GM18498 (cell line): ENCODE measurements at regions not wholly inside any gene's neighbourhood (a gene's known extent, or its start where the extent isn't known, plus 50 kb on each side); places are given as distances from the start of the nearest gene placed in this dataset.

Experiments
- ATAC-seq: cut with Tn5 transposase; IDR thresholded peaks from one replicate; pipeline ENCODE4 v1.9.1; 2021; ENCODE audit warnings: mild to moderate bottlenecking, moderate library complexity; ENCODE audit not compliant: unreplicated experiment

DNA sequence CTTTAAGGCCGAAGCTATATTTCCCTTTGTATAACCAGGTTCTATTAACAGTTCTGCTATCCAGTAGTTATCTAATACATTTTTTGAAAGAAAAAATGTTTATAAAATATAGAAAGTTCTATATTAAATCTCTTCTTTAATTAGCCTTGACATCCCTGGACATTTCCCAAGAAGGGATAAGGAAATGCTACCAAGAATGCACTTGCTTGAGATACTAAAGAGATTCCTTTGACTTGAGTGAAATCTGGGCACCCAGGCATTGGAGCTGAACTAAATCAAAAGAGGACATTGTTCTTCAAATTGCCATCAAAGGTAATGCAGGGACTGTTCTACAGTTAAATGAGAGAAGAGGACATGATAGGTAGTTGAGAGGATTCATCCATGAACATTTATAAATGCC, 535.9 kb upstream of the FAT3 start:
- ATAC-seq: no peak

DNA sequence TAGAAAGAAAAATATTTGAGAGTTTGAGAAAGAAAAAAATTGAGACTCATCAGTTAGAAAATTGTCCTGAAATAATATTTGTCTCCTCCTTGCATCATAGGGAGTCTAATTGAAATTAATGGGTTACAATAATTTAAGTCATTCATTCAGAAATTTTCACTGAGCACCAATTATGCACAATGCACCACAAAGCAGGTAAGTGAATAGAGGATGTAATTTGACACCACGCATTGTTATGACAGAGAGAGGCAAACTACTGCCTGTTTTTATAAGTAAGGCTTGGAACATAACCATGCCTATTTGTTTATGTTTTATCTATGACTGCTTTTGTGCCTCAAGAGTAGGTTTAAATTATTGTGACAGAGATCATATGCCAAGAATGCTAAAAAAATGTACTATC, 537.9 kb upstream of the FAT3 start:
- no peak for ATAC-seq

DNA sequence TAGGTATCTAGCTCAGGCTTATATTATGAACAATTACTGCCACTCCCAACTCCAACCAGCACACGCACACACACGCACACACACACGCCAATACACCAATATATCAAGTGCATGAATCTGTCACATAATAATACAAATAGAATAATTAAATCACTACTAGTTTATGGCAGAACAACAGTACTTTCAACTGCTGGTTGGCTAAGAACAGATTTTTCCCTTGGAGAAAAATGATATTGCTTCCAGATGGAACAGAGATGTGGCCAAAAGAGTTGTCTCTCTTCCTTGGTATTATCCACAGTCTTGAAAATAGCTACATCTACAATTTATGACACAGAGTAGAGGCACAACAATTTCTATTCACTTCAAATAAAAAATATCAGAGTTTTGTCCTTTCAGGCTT, 538.3 kb upstream of the FAT3 start:
- ATAC-seq: no peak

DNA sequence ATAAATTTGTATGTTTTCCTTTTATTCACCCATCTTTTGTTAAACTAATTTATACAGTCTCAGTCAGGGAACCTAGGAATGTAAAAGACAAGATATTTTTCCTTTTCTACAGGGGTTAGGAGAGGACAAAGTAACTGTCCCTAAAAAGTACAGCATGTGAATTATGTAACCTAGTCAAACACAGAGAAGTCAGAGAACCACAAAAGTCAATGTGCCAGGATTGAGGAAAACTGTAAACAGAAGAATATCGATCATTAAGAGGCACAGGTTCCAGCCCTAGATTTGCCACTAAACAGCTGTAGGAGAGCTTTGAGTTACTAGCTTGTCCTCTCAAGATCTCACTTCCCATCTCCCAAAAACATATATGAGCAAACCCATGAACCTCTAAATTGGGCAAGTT, 550.9 kb upstream of the FAT3 start:
- ATAC-seq: no peak

DNA sequence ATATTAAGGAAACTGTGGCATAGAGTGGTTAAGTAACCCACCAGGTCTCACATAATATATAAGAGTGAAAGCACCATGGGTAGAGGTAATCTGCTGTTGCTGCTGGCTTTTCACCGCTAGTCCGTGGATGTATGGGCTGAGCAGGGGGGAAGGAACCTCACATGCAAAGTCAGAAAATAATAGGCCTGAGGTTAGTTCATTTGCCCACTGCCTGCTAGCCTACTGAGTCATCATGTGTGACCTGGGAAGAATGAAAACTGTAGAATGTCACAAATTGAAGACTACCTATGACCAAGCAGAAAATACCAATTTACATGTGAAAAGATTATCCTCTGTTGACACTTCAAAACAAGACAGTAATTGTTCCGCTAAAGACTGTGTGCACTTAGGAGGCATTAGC, 560.1 kb upstream of the FAT3 start:
- ATAC-seq: no peak

DNA sequence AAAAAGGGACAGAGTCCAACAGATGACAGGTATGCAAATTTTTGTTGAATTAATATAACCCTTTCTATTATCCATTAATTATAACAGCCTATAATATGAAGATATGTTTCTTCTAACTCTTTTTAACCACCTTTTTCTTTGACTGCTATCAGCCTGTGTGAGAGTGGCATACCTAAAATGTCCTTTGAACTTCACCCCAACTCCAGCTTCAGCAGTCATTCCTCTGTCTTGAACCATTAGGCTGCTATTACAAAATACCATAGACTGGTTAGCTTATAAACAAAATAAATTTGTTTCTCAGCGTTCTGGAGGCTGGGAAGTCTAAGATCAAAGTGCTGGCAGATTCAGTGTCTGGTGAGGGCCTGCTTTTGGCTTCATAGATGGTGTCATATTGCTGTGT, 564.6 kb upstream of the FAT3 start:
- no peak for ATAC-seq

DNA sequence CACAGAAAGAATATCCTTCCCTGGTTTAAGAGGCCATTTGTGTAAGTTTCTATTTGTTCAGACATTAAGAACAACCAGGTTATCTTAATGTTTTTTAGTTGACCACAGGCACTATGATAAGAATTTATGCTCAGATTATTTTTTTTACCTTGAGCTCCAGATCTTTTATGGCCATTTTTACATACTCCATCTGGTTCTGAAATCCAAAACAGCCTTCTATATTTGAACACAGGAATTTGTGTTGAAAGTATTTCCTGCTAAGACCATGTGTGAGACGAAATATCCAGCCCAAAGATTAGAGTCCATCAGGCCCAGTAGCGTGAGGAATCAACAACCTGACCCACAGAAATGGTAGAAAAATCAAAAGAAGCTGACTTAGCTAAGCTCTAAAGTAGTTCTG, 569.9 kb upstream of the FAT3 start:
- no peak for ATAC-seq

DNA sequence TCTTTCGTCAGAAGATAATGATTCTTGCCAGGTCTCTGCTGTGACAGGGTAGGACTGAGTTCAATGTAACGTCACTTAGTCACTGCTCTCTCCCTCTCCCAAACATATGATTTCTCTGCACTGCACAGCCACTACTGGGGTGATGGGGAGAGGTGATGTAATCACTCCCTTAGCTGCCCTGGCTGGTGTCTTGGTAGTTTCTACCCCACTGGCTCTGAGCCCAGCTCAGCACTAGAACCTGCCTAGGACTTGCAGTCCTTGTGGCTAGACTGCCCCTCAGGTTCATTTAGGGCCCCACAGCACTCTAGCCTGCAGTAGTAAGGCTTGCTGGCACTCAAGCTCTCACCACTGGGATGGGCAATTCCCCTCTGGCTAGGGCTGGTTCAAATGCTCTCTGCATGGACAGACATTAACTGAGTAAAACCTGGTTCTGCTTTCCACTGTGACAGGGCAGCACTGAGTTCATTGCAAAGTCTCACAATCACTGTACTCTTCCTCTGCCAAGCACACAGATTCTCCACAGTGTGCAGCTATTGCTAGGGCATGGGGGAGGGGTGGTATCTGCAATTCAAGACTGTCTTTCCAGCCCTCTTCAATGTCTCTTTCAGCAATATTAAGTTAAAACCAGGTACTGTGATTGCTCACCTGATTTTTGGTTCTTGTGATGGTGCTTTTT, 571.4 kb upstream of the FAT3 start:
- no peak for ATAC-seq

DNA sequence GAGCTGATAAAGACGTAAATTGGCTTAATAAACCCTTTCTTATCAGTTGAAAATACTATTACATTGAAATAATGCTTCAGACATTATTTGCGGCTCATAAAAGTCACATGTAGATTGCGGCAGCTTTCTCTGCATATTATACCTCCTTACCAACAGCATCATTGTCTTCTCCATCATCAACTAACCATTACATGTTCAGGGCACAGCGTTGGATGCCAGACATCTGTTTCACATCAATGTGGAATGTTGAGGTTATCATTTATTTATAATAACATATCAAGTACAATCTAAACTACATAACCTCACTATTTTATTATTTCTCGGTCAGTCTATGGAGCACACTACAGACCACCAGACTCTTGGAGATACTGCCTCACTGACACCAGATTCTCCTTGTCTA, 573.8 kb upstream of the FAT3 start:
- ATAC-seq: no peak

DNA sequence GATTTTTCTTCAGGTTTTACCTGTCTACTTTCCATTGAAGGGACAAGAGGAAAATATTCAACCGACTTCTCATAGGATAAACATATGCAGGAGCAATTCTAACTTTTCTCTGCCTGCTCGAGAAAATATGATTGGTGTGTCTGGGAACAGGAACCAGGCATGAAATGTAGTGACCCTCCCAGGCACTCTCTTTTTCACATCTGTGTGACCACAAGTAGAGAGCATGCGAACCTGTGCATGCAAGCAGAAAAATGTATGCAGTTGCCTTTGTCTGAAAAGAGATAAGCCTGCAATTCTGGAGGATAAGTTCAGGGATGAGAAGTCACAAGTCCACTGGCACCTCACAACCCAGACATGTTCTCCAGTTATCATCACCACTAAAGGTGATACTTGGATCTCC, 583.5 kb upstream of the FAT3 start:
- no peak for ATAC-seq

DNA sequence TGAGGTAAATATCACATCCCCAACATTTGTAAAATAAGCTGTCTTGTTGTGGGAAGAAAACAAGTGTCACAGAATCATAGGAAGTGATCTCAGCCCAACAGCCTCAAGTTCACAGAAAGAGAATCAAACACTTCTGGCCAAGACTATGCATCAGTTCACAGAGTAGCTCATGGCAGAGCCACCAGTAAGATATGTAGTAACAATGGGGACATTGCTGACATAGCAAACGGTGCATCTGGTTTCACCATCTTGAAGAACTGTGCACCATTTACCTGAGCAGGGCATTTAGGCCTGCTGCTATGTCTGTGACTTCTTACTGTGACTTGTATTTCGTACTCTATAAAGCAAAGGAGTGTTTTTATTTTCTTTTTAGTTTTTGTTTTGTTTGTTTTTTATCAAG, 585.3 kb upstream of the FAT3 start:
- ATAC-seq: no peak

DNA sequence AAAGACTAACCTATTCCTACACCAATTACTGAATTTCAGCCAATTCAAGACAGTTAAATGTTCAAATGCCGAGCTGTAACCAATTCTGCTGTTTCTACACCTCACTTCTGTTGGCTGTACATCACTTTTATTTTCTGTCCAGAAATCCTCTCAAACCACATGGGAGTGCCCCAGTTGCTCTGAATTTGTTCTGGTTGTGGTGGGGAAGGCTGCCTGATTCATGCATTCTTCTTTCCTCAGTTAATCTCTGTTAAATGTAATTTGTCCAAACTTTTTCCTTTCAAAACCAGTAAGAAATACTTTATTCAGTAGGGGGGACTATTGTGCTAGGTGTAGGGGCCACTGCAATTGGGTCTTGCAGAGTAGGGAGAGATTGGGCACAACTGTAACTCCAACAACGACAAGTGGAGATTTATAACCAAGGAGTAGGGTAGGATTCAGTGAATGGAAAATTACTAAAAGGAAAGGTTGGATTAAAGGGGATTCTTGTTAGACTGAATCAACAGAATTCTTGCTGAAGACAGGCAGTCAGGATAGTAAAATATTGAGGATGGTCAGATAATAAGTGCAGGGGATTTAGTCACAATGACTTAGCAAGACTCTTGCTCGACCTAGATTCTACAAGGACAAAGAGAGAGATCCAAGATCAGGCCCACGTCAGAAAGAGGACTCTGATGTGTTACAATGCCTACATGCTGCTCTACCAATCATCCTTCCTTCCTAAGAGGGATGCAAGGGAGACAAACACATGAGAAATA, 593.5 kb upstream of the FAT3 start:
- ATAC-seq: no peak

DNA sequence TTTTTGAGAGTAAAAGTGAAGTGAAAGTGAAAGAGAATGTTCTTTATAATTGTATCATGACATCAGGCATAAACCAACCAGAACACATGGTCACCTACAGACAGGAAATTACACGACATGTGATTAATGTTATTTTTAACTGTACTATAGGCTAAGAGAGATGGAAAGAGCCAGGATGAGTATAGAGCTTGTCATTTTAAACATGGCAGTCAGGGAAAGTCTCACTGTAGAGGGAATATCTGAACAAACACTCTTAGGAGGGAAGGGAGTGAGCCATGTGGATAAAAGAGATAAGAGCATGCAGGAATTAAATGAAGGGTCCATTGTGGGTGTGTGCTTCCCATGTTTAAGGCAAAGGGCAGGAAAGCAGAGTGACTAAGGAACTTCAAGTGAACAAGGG, 599.1 kb upstream of the FAT3 start:
- ATAC-seq: no peak

DNA sequence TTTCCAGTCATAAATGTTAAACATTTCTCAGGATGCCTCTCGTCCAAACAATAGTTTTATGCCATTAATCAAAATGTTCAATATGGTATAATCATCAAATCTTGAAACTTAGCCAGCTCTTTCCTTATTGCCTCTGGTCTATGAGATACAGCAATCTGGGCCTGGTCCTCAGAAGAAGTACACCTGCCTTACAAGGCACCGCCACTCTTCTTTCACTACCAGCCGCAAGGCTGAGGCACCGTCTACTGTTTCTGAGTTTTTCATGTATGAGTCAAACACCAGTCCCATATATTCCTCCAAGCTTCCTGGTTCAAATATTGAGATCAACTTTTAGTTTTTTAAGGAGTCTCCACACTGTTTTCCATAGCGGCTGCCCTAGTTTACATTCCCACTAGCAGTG, 600.6 kb upstream of the FAT3 start:
- ATAC-seq: no peak

DNA sequence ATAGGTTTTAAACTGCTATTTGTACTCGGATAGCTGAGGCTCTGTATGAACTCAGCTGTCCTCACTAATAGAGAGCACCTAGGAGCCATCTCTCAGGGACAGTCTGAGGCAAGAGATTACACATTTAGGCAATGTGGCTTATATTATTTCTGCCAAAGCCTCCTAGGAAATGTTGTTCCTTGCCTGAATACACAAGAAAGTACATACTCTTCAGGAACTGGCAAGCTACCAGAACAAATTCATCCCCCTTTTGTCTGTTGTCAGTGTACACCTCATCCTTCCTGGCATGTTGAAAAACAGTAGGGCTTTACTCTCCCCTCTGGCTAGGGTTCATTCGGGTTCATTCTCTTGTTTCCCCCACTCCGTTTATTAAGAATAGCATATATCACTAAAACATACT, 615.9 kb upstream of the FAT3 start:
- ATAC-seq: no peak

DNA sequence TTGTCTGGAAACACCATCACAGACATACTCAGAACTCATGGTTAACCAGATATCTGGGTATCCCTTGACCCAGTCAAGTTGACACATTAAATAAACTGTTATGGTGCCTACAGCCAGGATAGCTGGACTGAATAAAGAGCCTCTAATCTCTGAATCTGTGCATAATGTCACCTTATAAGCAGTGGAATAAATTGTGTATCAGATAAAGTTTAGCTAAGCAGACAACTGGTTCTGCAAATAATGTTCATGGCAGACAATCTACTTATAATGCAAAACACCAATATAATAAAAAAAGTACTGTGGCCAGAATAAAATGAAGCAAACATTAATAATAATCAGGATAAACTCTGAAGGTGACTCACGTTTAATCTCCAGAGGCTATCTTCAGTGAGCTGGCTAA, 628.5 kb upstream of the FAT3 start:
- no peak for ATAC-seq

DNA sequence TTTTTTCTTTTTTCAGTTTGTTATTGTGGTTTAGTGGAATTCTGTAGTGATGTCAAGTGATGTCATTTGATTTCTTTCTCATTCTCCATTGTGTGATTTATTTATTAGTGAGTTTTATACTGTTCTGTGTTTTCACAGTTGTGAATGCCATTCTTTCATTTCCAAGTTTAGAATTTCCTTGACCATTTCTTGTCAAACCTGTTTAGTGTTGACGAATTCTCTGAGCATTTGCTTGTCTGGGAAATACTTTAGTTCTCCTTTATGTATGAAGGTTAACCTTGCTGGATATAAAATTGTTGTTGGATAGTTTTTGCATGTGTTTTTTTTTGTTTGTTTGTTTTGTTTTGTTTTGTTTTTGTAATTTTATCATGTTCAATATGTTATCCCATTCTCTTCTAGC, 633.6 kb upstream of the FAT3 start:
- no peak for ATAC-seq

DNA sequence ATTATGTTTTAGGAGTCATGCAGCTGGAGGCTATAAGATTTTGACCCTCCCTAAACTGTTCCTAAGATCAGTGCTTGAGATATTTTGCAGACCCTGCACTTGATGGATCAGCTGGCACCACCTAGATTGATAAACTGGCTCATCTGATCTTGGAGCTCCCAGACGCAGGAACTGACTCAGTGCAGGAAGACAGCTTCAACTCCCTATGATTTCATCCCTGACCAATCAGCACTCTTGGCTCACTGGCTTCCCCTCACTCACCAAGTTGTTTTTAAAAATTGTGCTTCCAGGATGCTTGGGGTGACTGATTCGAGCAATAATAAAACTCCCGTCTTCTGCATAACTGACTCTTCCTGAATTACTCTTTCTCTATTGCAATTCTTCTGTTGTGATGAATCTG, 637.5 kb upstream of the FAT3 start:
- no peak for ATAC-seq

DNA sequence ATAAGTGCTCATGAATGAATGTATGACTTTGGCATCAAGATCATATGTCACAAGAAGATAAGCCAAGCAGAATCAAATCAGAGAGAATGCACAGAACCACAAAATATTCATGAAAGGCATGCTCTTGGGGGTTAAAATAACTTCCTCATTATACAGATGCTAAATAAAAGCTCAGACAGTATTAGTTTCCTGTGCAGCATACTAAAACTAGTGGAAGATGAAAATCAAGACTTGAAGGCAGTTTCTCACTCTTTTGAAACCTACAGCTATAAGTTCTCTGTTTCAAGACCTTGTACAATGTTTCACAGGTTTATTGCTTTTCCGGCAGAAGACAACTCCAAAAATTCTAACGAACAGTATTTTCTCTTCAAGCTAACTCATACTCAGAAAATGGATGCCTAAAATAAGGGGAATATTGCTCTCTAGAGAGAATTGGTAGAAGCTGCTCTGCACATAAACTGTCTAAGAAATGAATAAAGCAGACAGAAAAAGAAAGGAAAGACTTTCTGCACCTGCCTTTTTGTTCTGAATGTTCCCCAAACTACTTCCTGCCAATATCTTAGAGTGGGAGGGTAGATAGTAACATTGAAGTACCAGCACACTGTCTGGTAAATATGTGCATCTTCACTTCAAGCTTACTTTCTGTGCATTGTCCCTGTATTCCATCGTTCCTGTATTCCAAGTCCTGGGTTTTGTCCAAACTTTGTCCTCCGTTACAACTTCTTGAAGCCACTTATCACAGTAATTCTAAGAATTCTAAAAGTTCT, 639.4 kb upstream of the FAT3 start:
- ATAC-seq: no peak

DNA sequence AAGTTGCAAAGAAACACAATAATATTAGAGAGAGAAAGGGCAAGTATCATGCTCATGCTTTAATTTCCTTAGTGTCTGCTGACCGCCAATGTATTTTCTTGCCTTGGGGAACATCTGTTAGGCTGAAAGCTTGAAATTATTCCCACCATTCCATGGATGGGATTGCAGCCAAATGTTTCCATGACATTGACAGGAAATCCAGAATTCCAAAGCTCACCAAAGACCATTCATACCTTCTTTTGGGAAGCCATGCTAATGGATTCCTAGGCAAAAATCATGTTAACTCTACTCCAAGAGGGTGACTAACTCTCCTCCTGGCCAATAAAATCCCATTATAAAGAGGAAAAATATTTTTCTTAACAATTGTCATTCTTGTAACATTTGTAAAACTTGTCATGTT, 661.4 kb upstream of the FAT3 start:
- ATAC-seq: no peak

DNA sequence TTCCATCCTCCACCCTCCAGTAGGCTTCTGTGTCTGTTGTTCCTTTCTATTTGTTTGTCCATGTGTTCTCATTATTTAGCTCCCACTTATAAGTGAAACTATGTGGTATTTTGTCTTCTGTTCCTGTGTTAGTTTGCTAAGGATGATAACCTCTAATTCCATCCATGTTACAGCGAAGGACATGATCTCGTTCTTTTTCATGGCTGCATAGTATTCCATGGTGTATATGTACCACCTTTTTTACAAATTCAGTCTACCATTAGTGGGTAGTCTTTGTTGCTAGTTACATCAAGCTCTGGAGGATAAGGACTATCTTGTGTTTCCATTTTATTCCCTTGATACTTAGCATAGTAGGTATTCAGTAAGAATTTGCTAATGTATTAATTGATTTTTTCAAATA, 664.2 kb upstream of the FAT3 start:
- no peak for ATAC-seq

DNA sequence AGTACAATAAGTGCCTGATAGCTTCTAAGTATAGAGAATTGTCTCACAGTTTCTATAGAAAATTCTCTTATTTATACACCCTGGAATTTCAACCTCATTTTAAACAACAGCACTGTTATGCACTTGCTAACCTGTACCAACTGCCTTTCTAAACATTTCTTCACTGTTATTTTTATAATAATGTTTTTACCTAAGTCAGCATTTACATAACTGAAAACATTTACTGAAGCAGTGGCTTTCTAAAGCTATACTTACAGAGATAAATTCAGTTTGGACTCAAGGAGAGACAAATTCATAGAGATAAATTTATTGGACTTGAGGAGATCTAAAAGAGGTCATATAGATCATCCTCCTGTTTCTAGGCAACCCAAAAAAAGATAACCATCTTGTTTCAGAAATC, 686.6 kb upstream of the FAT3 start:
- ATAC-seq: no peak
